GM19043 (cell line): ENCODE measurements at regions not wholly inside any gene's neighbourhood (a gene's known extent, or its start where the extent isn't known, plus 50 kb on each side); places are given as distances from the start of the nearest gene placed in this dataset.
"Not testable (repeated sequence)": the region's sequence is repeated elsewhere in the genome, so short reads cannot be mapped to it uniquely, and the experiment has no call there.

Experiments used
- ATAC-seq: cut with Tn5 transposase; IDR thresholded peaks from one replicate; pipeline ENCODE4 v1.9.1; 2021; ENCODE audit warnings: low read depth; ENCODE audit not compliant: unreplicated experiment

- ATAC-seq = no peak
Observed at GRCh38 chr22:22123118-22123959, 121.2 kb upstream of the VPREB1 start.

GRCh38 chr22:22122348-22123117 is 122.1 kb upstream of the VPREB1 start:
- ATAC-seq = no peak

- no peak for ATAC-seq
Observed at GRCh38 chr22:22121445-22121844, 123.1 kb upstream of the VPREB1 start.

- ATAC-seq = no peak
Observed at GRCh38 chr22:22120160-22120559, 124.4 kb upstream of the VPREB1 start.

- ATAC-seq = no peak
Observed at GRCh38 chr22:22118987-22119386, 125.6 kb upstream of the VPREB1 start.

- not testable (repeated sequence) for ATAC-seq
Observed at GRCh38 chr22:22117864-22118544, 126.6 kb upstream of the VPREB1 start.

GRCh38 chr22:22116997-22117770 is 127.4 kb upstream of the VPREB1 start:
- ATAC-seq = not testable (repeated sequence)

- no peak for ATAC-seq
Observed at GRCh38 chr22:22113701-22114100, 130.9 kb upstream of the VPREB1 start.

- no peak for ATAC-seq
Observed at GRCh38 chr22:22112533-22113294, 130.1 kb upstream of the TOP3B start.

GRCh38 chr22:22111983-22112382 is 129.4 kb upstream of the TOP3B start:
- ATAC-seq = no peak

- peak; percentile 42 for ATAC-seq
Observed at GRCh38 chr22:22111267-22111751, 128.7 kb upstream of the TOP3B start.

GRCh38 chr22:22110548-22111266 is 128.1 kb upstream of the TOP3B start:
- peak; percentile 94 for ATAC-seq

- no peak for ATAC-seq
Observed at GRCh38 chr22:22109693-22110466, 127.3 kb upstream of the TOP3B start.

- ATAC-seq = no peak
Observed at GRCh38 chr22:22106855-22107254, 124.3 kb upstream of the TOP3B start.

GRCh38 chr22:22105364-22105763 is 122.8 kb upstream of the TOP3B start:
- ATAC-seq = no peak

- no peak for ATAC-seq
Observed at GRCh38 chr22:22103078-22103875, 120.7 kb upstream of the TOP3B start.
